ENCODE measurements at regions not wholly inside any gene's neighbourhood (a gene's known extent, or its start where the extent isn't known, plus 50 kb on each side); places are given as distances from the start of the nearest gene placed in this dataset.

DNA sequence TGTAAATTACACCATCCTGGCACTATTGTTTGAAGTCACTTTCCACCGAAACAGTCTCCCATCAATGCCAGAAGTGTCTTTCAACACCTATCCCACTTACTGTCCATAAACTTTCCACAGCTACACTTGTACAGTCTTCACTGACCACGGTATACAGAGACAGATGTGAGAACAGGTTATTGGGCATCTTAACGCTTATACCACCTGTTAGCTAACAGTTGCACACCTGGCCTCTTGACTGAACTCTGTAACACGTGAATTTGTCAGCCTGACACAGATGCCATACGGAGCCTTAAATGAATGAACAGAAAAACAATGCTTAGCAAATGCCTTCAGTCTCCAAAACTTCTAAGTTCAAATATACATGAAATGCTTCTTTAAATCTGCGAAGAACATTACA, 440.5 kb downstream of the SHQ1 start:
- H2BK120ac ChIP-seq (ENCODE audit: low read depth, low read length): no peak overlapping the region
- no peak overlapping the region for H2BK12ac ChIP-seq (ENCODE audit: low read length)
- H3K4me2 ChIP-seq (ENCODE audit: insufficient read depth, low read length, poor library complexity, severe bottlenecking): no peak overlapping the region
- H3K4me1 ChIP-seq (ENCODE audit: control insufficient read depth in 2 of 2, insufficient read depth in 1 of 2, low read depth in 1 of 2, low read length in 2 of 2): peaks cover 2 to 14% of the 10 kb centered on the region in 2 donors
- no peak overlapping the region for H3K9ac ChIP-seq (ENCODE audit: low read depth, low read length, poor library complexity)
- no peak overlapping the region for H3K23ac ChIP-seq (ENCODE audit: low read depth, low read length, poor library complexity)
- H3K4ac ChIP-seq (ENCODE audit: low read length): no peak overlapping the region
- H3K18ac ChIP-seq (ENCODE audit: low read length): no peak overlapping the region
- H2BK5ac ChIP-seq (ENCODE audit: low read length): no peak overlapping the region
- DNase-seq (ENCODE audit: low spot score): no peak
- no peaks in the 10 kb centered on the region for H3K79me1 ChIP-seq (ENCODE audit: low read depth, low read length)
- H4K8ac ChIP-seq (ENCODE audit: low read depth, low read length): no peak overlapping the region
- H3K14ac ChIP-seq (ENCODE audit: low read length): no peak overlapping the region
- H2AFZ ChIP-seq (ENCODE audit: low read length): no peak overlapping the region
- H3K27me3 ChIP-seq (ENCODE audit: control insufficient read depth in 3 of 3, insufficient read depth in 3 of 3, low read depth in 1 of 3, low read length in 3 of 3): no peaks in the 10 kb centered on the region
- H3K9me3 ChIP-seq (replicated peaks in 1 of 2; ENCODE audit: control insufficient read depth in 2 of 2, insufficient read depth in 1 of 2, low read depth in 1 of 2, low read length in 2 of 2): no peaks in the 10 kb centered on the region
- no peak overlapping the region for H2AK5ac ChIP-seq (ENCODE audit: low read depth, low read length)
- WGBS, 2 donors (ENCODE audit: extremely low coverage in 2 of 2, insufficient read length in 2 of 2, insufficient replicate concordance in 1 of 2): 100% methylated on average over 1 of the region's 6 CpGs; no CpG with 5 or more reads in 1 of the 2 donors
- H2BK15ac ChIP-seq (ENCODE audit: low read length): no peak overlapping the region
- H4K91ac ChIP-seq (ENCODE audit: low read depth, low read length, poor library complexity): no peak overlapping the region
- no peaks in the 10 kb centered on the region for H3K36me3 ChIP-seq (replicated peaks in 1 of 2; ENCODE audit: control insufficient read depth in 2 of 2, insufficient read depth in 2 of 2, low read length in 2 of 2)
- H3K27ac ChIP-seq (replicated peaks; ENCODE audit: low read length): no peak overlapping the region
- H3K4me3 ChIP-seq (ENCODE audit: low read length in 2 of 2): no peak overlapping the region

GRCh38 chr3:72405943-72406566, 442.2 kb downstream of the SHQ1 start:
- Histone ChIP-seq H3K27me3 (ENCODE audit: control insufficient read depth in 3 of 3, insufficient read depth in 3 of 3, low read depth in 1 of 3, low read length in 3 of 3) (no peaks in the 10 kb centered on the region), H4K8ac (ENCODE audit: low read depth, low read length) (no peak overlapping the region), H2BK120ac (ENCODE audit: low read depth, low read length) (no peak overlapping the region), H3K36me3 (replicated peaks in 1 of 2; ENCODE audit: control insufficient read depth in 2 of 2, insufficient read depth in 2 of 2, low read length in 2 of 2) (no peaks in the 10 kb centered on the region), H3K18ac (ENCODE audit: low read length) (no peak overlapping the region), H3K79me1 (ENCODE audit: low read depth, low read length) (no peaks in the 10 kb centered on the region), H3K4me3 (ENCODE audit: low read length in 2 of 2) (no peak overlapping the region), H3K9ac (ENCODE audit: low read depth, low read length, poor library complexity) (no peak overlapping the region), H3K4me1 (ENCODE audit: control insufficient read depth in 2 of 2, insufficient read depth in 1 of 2, low read depth in 1 of 2, low read length in 2 of 2) (peaks cover 2 to 14% of the 10 kb centered on the region in 2 donors), H3K27ac (replicated peaks; ENCODE audit: low read length) (no peak overlapping the region), H3K4me2 (ENCODE audit: insufficient read depth, low read length, poor library complexity, severe bottlenecking) (no peak overlapping the region), H2BK12ac (ENCODE audit: low read length) (no peak overlapping the region), H3K4ac (ENCODE audit: low read length) (no peak overlapping the region), H3K23ac (ENCODE audit: low read depth, low read length, poor library complexity) (no peak overlapping the region), H3K9me3 (replicated peaks in 1 of 2; ENCODE audit: control insufficient read depth in 2 of 2, insufficient read depth in 1 of 2, low read depth in 1 of 2, low read length in 2 of 2) (no peaks in the 10 kb centered on the region), H2BK15ac (ENCODE audit: low read length) (no peak overlapping the region), H2BK5ac (ENCODE audit: low read length) (no peak overlapping the region), H4K91ac (ENCODE audit: low read depth, low read length, poor library complexity) (no peak overlapping the region), H2AK5ac (ENCODE audit: low read depth, low read length) (no peak overlapping the region), H3K14ac (ENCODE audit: low read length) (no peak overlapping the region), H2AFZ (ENCODE audit: low read length) (no peak overlapping the region)
- no peak for DNase-seq (ENCODE audit: low spot score)
- WGBS, 2 donors (ENCODE audit: extremely low coverage in 2 of 2, insufficient read length in 2 of 2, insufficient replicate concordance in 1 of 2): no CpG with 5 or more reads among the region's 7 CpGs

GRCh38 chr3:72401005-72401545, 447.2 kb downstream of the SHQ1 start:
- H3K27ac ChIP-seq (replicated peaks; ENCODE audit: low read length): no peak overlapping the region
- no peak overlapping the region for H4K91ac ChIP-seq (ENCODE audit: low read depth, low read length, poor library complexity)
- no peaks in the 10 kb centered on the region for H3K36me3 ChIP-seq (replicated peaks in 1 of 2; ENCODE audit: control insufficient read depth in 2 of 2, insufficient read depth in 2 of 2, low read length in 2 of 2)
- H3K14ac ChIP-seq (ENCODE audit: low read length): no peak overlapping the region
- H3K23ac ChIP-seq (ENCODE audit: low read depth, low read length, poor library complexity): no peak overlapping the region
- peaks cover under 1 to 4% of the 10 kb centered on the region in 2 donors for H3K4me1 ChIP-seq (ENCODE audit: control insufficient read depth in 2 of 2, insufficient read depth in 1 of 2, low read depth in 1 of 2, low read length in 2 of 2)
- no peak overlapping the region for H3K18ac ChIP-seq (ENCODE audit: low read length)
- H3K27me3 ChIP-seq (ENCODE audit: control insufficient read depth in 3 of 3, insufficient read depth in 3 of 3, low read depth in 1 of 3, low read length in 3 of 3): no peaks in the 10 kb centered on the region
- no peak overlapping the region for H2BK15ac ChIP-seq (ENCODE audit: low read length)
- no peak for DNase-seq (ENCODE audit: low spot score)
- no peak overlapping the region for H3K4me2 ChIP-seq (ENCODE audit: insufficient read depth, low read length, poor library complexity, severe bottlenecking)
- no peak overlapping the region for H3K9ac ChIP-seq (ENCODE audit: low read depth, low read length, poor library complexity)
- no peak overlapping the region for H2BK5ac ChIP-seq (ENCODE audit: low read length)
- H3K4ac ChIP-seq (ENCODE audit: low read length): no peak overlapping the region
- H2AFZ ChIP-seq (ENCODE audit: low read length): no peak overlapping the region
- no peaks in the 10 kb centered on the region for H3K79me1 ChIP-seq (ENCODE audit: low read depth, low read length)
- WGBS, 2 donors (ENCODE audit: extremely low coverage in 2 of 2, insufficient read length in 2 of 2, insufficient replicate concordance in 1 of 2): no CpG with 5 or more reads among the region's 2 CpGs
- peaks cover 0 to 1% of the 10 kb centered on the region in 2 donors for H3K9me3 ChIP-seq (replicated peaks in 1 of 2; ENCODE audit: control insufficient read depth in 2 of 2, insufficient read depth in 1 of 2, low read depth in 1 of 2, low read length in 2 of 2)
- no peak overlapping the region for H3K4me3 ChIP-seq (ENCODE audit: low read length in 2 of 2)
- no peak overlapping the region for H2BK12ac ChIP-seq (ENCODE audit: low read length)
- no peak overlapping the region for H2BK120ac ChIP-seq (ENCODE audit: low read depth, low read length)
- H4K8ac ChIP-seq (ENCODE audit: low read depth, low read length): no peak overlapping the region
- no peak overlapping the region for H2AK5ac ChIP-seq (ENCODE audit: low read depth, low read length)

DNA sequence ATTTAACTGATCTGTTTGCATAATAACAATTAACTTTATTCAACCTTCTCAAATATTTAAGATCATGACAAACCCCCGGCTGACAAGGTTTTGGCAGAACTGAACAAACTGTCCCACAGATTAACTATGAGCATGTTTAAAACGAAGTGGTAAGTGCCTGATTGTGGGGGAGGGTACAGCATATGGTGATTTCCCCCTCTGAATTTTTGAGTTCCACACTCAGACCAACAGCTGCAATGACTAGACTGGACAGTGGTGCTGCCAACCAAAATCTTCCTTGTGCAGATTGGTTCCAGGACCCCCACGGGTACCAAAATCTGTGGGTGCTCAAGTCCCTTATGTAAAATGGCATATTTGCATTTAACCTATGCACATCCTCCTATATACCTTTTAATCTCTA, 449.5 kb downstream of the SHQ1 start:
- Histone ChIP-seq H3K79me1 (ENCODE audit: low read depth, low read length) (no peaks in the 10 kb centered on the region), H3K4me2 (ENCODE audit: insufficient read depth, low read length, poor library complexity, severe bottlenecking) (no peak overlapping the region), H3K9ac (ENCODE audit: low read depth, low read length, poor library complexity) (no peak overlapping the region), H3K27ac (replicated peaks; ENCODE audit: low read length) (no peak overlapping the region), H2BK15ac (ENCODE audit: low read length) (no peak overlapping the region), H3K14ac (ENCODE audit: low read length) (no peak overlapping the region), H4K91ac (ENCODE audit: low read depth, low read length, poor library complexity) (no peak overlapping the region), H2BK12ac (ENCODE audit: low read length) (no peak overlapping the region), H3K23ac (ENCODE audit: low read depth, low read length, poor library complexity) (no peak overlapping the region), H3K18ac (ENCODE audit: low read length) (no peak overlapping the region), H3K4me3 (ENCODE audit: low read length in 2 of 2) (no peak overlapping the region), H3K27me3 (ENCODE audit: control insufficient read depth in 3 of 3, insufficient read depth in 3 of 3, low read depth in 1 of 3, low read length in 3 of 3) (no peaks in the 10 kb centered on the region), H3K36me3 (replicated peaks in 1 of 2; ENCODE audit: control insufficient read depth in 2 of 2, insufficient read depth in 2 of 2, low read length in 2 of 2) (no peaks in the 10 kb centered on the region), H4K8ac (ENCODE audit: low read depth, low read length) (no peak overlapping the region), H2AK5ac (ENCODE audit: low read depth, low read length) (no peak overlapping the region), H3K9me3 (replicated peaks in 1 of 2; ENCODE audit: control insufficient read depth in 2 of 2, insufficient read depth in 1 of 2, low read depth in 1 of 2, low read length in 2 of 2) (peaks cover 0 to 15% of the 10 kb centered on the region in 2 donors), H2AFZ (ENCODE audit: low read length) (no peak overlapping the region), H2BK5ac (ENCODE audit: low read length) (no peak overlapping the region), H3K4me1 (ENCODE audit: control insufficient read depth in 2 of 2, insufficient read depth in 1 of 2, low read depth in 1 of 2, low read length in 2 of 2) (peaks cover 0 to 2% of the 10 kb centered on the region in 2 donors), H3K4ac (ENCODE audit: low read length) (no peak overlapping the region), H2BK120ac (ENCODE audit: low read depth, low read length) (no peak overlapping the region)
- DNase-seq (ENCODE audit: low spot score): no peak
- WGBS, 2 donors (ENCODE audit: extremely low coverage in 2 of 2, insufficient read length in 2 of 2, insufficient replicate concordance in 1 of 2): no CpG with 5 or more reads among the region's 3 CpGs

All from neuronal stem cell (in vitro differentiated cells).